HUES6 (cell line): ENCODE measurements at regions not wholly inside any gene's neighbourhood (a gene's known extent, or its start where the extent isn't known, plus 50 kb on each side); places are given as distances from the start of the nearest gene placed in this dataset.

Experiments used
- H3K27ac ChIP-seq: 2 replicates; pipeline ENCODE4 v1.7.0; 2013; ENCODE audit warnings: low read depth, mild to moderate bottlenecking, low read length, inconsistent platforms
- H3K27me3 ChIP-seq: 2 replicates; pipeline ENCODE4 v1.6.1; 2013; ENCODE audit warnings: low read length; ENCODE audit not compliant: control insufficient read depth, insufficient read depth
- H3K36me3 ChIP-seq: 2 replicates; pipeline ENCODE4 v1.6.1; 2013; ENCODE audit warnings: low read length; ENCODE audit not compliant: control insufficient read depth, insufficient read depth
- H3K4me1 ChIP-seq: 2 replicates; pipeline ENCODE4 v1.6.1; 2013; ENCODE audit warnings: low read length; ENCODE audit not compliant: control insufficient read depth, insufficient read depth
- H3K4me3 ChIP-seq: 2 replicates; pipeline ENCODE4 v1.5.1; 2013; ENCODE audit warnings: low read depth, low read length
- H3K9ac ChIP-seq: one replicate; pipeline ENCODE4 v1.6.1; 2013; ENCODE audit warnings: mild to moderate bottlenecking, low read length
- H3K9me3 ChIP-seq: 2 replicates; pipeline ENCODE4 v1.6.1; 2013; ENCODE audit warnings: low read depth, low read length; ENCODE audit not compliant: control insufficient read depth, insufficient read depth

GRCh38 chr7:84821671-84822534 lies 365.0 kb downstream of the SEMA3D start:
- Histone ChIP-seq H3K36me3 (no peaks in the 10 kb centered on the region), H3K27ac (no peak overlapping the region), H3K27me3 (no peaks in the 10 kb centered on the region), H3K9me3 (no peaks in the 10 kb centered on the region), H3K4me1 (no peaks in the 10 kb centered on the region), H3K9ac (no peak overlapping the region), H3K4me3 (no peak overlapping the region)

GRCh38 chr7:84820481-84820880 lies 366.4 kb downstream of the SEMA3D start:
- Histone ChIP-seq H3K4me1 (no peaks in the 10 kb centered on the region), H3K36me3 (no peaks in the 10 kb centered on the region)

GRCh38 chr7:84817016-84817415 lies 369.8 kb downstream of the SEMA3D start:
- H3K4me1 ChIP-seq: no peaks in the 10 kb centered on the region
- no peak overlapping the region for H3K9ac ChIP-seq
- H3K36me3 ChIP-seq: no peaks in the 10 kb centered on the region
- no peak overlapping the region for H3K4me3 ChIP-seq
- no peaks in the 10 kb centered on the region for H3K27me3 ChIP-seq
- no peak overlapping the region for H3K27ac ChIP-seq
- H3K9me3 ChIP-seq: no peaks in the 10 kb centered on the region

More at GRCh38 chr7:84820481-84820880, 366.4 kb downstream of the SEMA3D start:
- no peak overlapping the region for H3K4me3 ChIP-seq
- no peaks in the 10 kb centered on the region for H3K9me3 ChIP-seq
- no peak overlapping the region for H3K9ac ChIP-seq
- no peak overlapping the region for H3K27ac ChIP-seq
- no peaks in the 10 kb centered on the region for H3K27me3 ChIP-seq

- Histone ChIP-seq H3K27ac (no peak overlapping the region), H3K9me3 (no peaks in the 10 kb centered on the region), H3K27me3 (no peaks in the 10 kb centered on the region), H3K9ac (no peak overlapping the region), H3K4me1 (no peaks in the 10 kb centered on the region), H3K36me3 (no peaks in the 10 kb centered on the region), H3K4me3 (no peak overlapping the region)
Observed at GRCh38 chr7:84813376-84813775, 373.5 kb downstream of the SEMA3D start.

GRCh38 chr7:84812021-84812420 lies 374.8 kb downstream of the SEMA3D start:
- H3K27me3 ChIP-seq: no peaks in the 10 kb centered on the region
- no peaks in the 10 kb centered on the region for H3K36me3 ChIP-seq
- no peak overlapping the region for H3K9ac ChIP-seq
- no peak overlapping the region for H3K4me3 ChIP-seq
- H3K4me1 ChIP-seq: no peaks in the 10 kb centered on the region
- H3K9me3 ChIP-seq: no peaks in the 10 kb centered on the region
- no peak overlapping the region for H3K27ac ChIP-seq

- no peak overlapping the region for H3K27ac ChIP-seq
- H3K4me1 ChIP-seq: no peaks in the 10 kb centered on the region
- H3K4me3 ChIP-seq: no peak overlapping the region
- no peaks in the 10 kb centered on the region for H3K36me3 ChIP-seq
- no peaks in the 10 kb centered on the region for H3K9me3 ChIP-seq
- no peak overlapping the region for H3K9ac ChIP-seq
- H3K27me3 ChIP-seq: no peaks in the 10 kb centered on the region
Observed at GRCh38 chr7:84811362-84811761, 375.5 kb downstream of the SEMA3D start.

- Histone ChIP-seq H3K27ac (no peak overlapping the region), H3K4me1 (no peaks in the 10 kb centered on the region), H3K4me3 (no peak overlapping the region), H3K9me3 (no peaks in the 10 kb centered on the region), H3K36me3 (no peaks in the 10 kb centered on the region), H3K9ac (no peak overlapping the region), H3K27me3 (no peaks in the 10 kb centered on the region)
Observed at GRCh38 chr7:84809877-84810276, 377.0 kb downstream of the SEMA3D start.

- no peaks in the 10 kb centered on the region for H3K27me3 ChIP-seq
- H3K9me3 ChIP-seq: no peaks in the 10 kb centered on the region
- H3K9ac ChIP-seq: no peak overlapping the region
- no peak overlapping the region for H3K4me3 ChIP-seq
- H3K4me1 ChIP-seq: no peaks in the 10 kb centered on the region
- no peaks in the 10 kb centered on the region for H3K36me3 ChIP-seq
- H3K27ac ChIP-seq: no peak overlapping the region
Observed at GRCh38 chr7:84803979-84804378, 382.9 kb downstream of the SEMA3D start.

GRCh38 chr7:84801396-84801795 lies 385.5 kb downstream of the SEMA3D start:
- Histone ChIP-seq H3K27ac (no peak overlapping the region), H3K4me1 (no peaks in the 10 kb centered on the region), H3K9me3 (peaks cover 2% of the 10 kb centered on the region; the same call in 1 of the 2 replicates), H3K9ac (no peak overlapping the region), H3K27me3 (no peaks in the 10 kb centered on the region), H3K4me3 (no peak overlapping the region), H3K36me3 (no peaks in the 10 kb centered on the region)

GRCh38 chr7:84800846-84801245 lies 386.0 kb downstream of the SEMA3D start:
- H3K27ac ChIP-seq: no peak overlapping the region
- no peaks in the 10 kb centered on the region for H3K36me3 ChIP-seq
- H3K4me1 ChIP-seq: no peaks in the 10 kb centered on the region
- H3K27me3 ChIP-seq: no peaks in the 10 kb centered on the region
- peaks cover 2% of the 10 kb centered on the region; the same call in 1 of the 2 replicates for H3K9me3 ChIP-seq
- no peak overlapping the region for H3K9ac ChIP-seq
- no peak overlapping the region for H3K4me3 ChIP-seq

GRCh38 chr7:84799106-84799505 lies 387.8 kb downstream of the SEMA3D start:
- H3K36me3 ChIP-seq: no peaks in the 10 kb centered on the region
- H3K9me3 ChIP-seq: peaks cover 4% of the 10 kb centered on the region; the same call in 1 of the 2 replicates
- H3K27me3 ChIP-seq: no peaks in the 10 kb centered on the region
- H3K4me3 ChIP-seq: no peak overlapping the region
- no peak overlapping the region for H3K27ac ChIP-seq
- no peak overlapping the region for H3K9ac ChIP-seq
- no peaks in the 10 kb centered on the region for H3K4me1 ChIP-seq
